GM23338 (cell line): ENCODE measurements at regions not wholly inside any gene's neighbourhood (a gene's known extent, or its start where the extent isn't known, plus 50 kb on each side); places are given as distances from the start of the nearest gene placed in this dataset.

Experiments used
- ATAC-seq: fragments of 200-7000 bp; cut with Tn5 transposase; 3 replicates; pipeline ENCODE4 v1.9.1; 2020
- DNase-seq: peaks from one replicate; pipeline ENCODE4 v3.0.0-alpha.2; 2015; ENCODE audit warnings: low spot score
- H2AFZ ChIP-seq: fragments of 200-600 bp; sonication (generic); 2 replicates; pipeline ENCODE4 v1.8.0; 2016; ENCODE audit warnings: antibody characterized with exemption, mild to moderate bottlenecking, moderate library complexity
- H3F3A ChIP-seq: fragments of 200-600 bp; sonication (generic); replicated peaks from 2 replicates; pipeline ENCODE4 v1.8.0; 2017; ENCODE audit warnings: antibody characterized with exemption, mixed run types, low read depth
- H3K27ac ChIP-seq: fragments of 200-600 bp; sonication (generic); 2 replicates; pipeline ENCODE4 v1.6.1; 2016; ENCODE audit warnings: low read depth
- H3K27me3 ChIP-seq: fragments of 200-600 bp; sonication (generic); 2 replicates; pipeline ENCODE4 v1.8.0; 2016; ENCODE audit warnings: mild to moderate bottlenecking, mixed run types, moderate library complexity; ENCODE audit not compliant: insufficient read depth
- H3K36me3 ChIP-seq: fragments of 200-600 bp; sonication (generic); 2 replicates; pipeline ENCODE4 v1.8.0; 2016; ENCODE audit warnings: mild to moderate bottlenecking; ENCODE audit not compliant: insufficient read depth
- H3K4me1 ChIP-seq: fragments of 200-600 bp; sonication (generic); 2 replicates; pipeline ENCODE4 v1.8.0; 2016; ENCODE audit warnings: mild to moderate bottlenecking, moderate library complexity; ENCODE audit not compliant: insufficient read depth
- H3K4me2 ChIP-seq: fragments of 200-600 bp; sonication (generic); 2 replicates; pipeline ENCODE4 v1.7.1; 2017; ENCODE audit warnings: mixed run types
- H3K4me3 ChIP-seq: fragments of 200-600 bp; sonication (generic); 2 replicates; pipeline ENCODE4 v1.6.1; 2016; ENCODE audit warnings: mixed run types
- H3K79me2 ChIP-seq: fragments of 200-600 bp; sonication (generic); replicated peaks from 2 replicates; pipeline ENCODE4 v1.8.0; 2017; ENCODE audit warnings: mild to moderate bottlenecking; ENCODE audit not compliant: insufficient read depth
- H3K9me2 ChIP-seq: fragments of 200-600 bp; sonication (generic); 2 replicates; pipeline ENCODE4 v1.8.0; 2017; ENCODE audit not compliant: insufficient read depth
- H4K20me1 ChIP-seq: fragments of 200-600 bp; sonication (generic); replicated peaks from 2 replicates; pipeline ENCODE4 v1.8.0; 2017; ENCODE audit warnings: mild to moderate bottlenecking; ENCODE audit not compliant: insufficient read depth
- H3K27ac Mint-ChIP-seq: 2 replicates; pipeline ENCODE4 v1.8.0; 2020; ENCODE audit warnings: inconsistent platforms, mild to moderate bottlenecking, moderate library complexity, mixed read lengths
- H3K27me3 Mint-ChIP-seq: 3 replicates; pipeline ENCODE4 v1.8.0; 2022; ENCODE audit warnings: low read depth, mild to moderate bottlenecking, moderate library complexity, mixed read lengths, inconsistent platforms; ENCODE audit not compliant: insufficient read depth, poor library complexity
- H3K36me3 Mint-ChIP-seq: 3 replicates; pipeline ENCODE4 v1.8.0; 2021; ENCODE audit warnings: low read depth, mild to moderate bottlenecking, inconsistent platforms, moderate library complexity, mixed read lengths
- H3K4me1 Mint-ChIP-seq: 3 replicates; pipeline ENCODE4 v1.8.0; 2020; ENCODE audit warnings: mild to moderate bottlenecking, inconsistent platforms, mixed read lengths
- H3K4me3 Mint-ChIP-seq: 3 replicates; pipeline ENCODE4 v1.8.0; 2021; ENCODE audit warnings: moderate library complexity, mild to moderate bottlenecking, inconsistent platforms, mixed read lengths
- H3K9me3 Mint-ChIP-seq: 3 replicates; pipeline ENCODE4 v1.8.0; 2020; ENCODE audit warnings: moderate library complexity, mild to moderate bottlenecking, inconsistent platforms, mixed read lengths
- CREB1 ChIP-seq: fragments of 250-450 bp; sonication (Bioruptor Pico); IDR thresholded peaks from 2 replicates; pipeline ENCODE4 v1.5.0; 2020; ENCODE audit warnings: low read depth, mild to moderate bottlenecking, moderate library complexity
- ETS1 ChIP-seq: IDR thresholded peaks from 2 replicates; pipeline ENCODE4 v1.6.1; 2016; ENCODE audit warnings: antibody characterized with exemption
- EZH2 ChIP-seq: fragments of 200-600 bp; sonication (generic); IDR thresholded peaks from one replicate; pipeline ENCODE4 v1.8.0; 2017; ENCODE audit warnings: antibody characterized with exemption, mild to moderate bottlenecking, low read depth; ENCODE audit not compliant: unreplicated experiment
- EZH2phosphoT487 ChIP-seq: fragments of 200-600 bp; sonication (generic); IDR thresholded peaks from one replicate; pipeline ENCODE4 v1.8.1; 2018; ENCODE audit warnings: antibody characterized with exemption; ENCODE audit not compliant: unreplicated experiment
- JUNB ChIP-seq: IDR thresholded peaks from one replicate; pipeline ENCODE4 v1.6.1; 2016; ENCODE audit warnings: antibody characterized with exemption; ENCODE audit not compliant: unreplicated experiment
- REST ChIP-seq: IDR thresholded peaks from one replicate; pipeline ENCODE4 v1.6.1; 2018; ENCODE audit warnings: antibody characterized with exemption; ENCODE audit not compliant: unreplicated experiment
- ZNF331 ChIP-seq: fragments of 250-450 bp; sonication (Bioruptor Pico); IDR thresholded peaks from 2 replicates; pipeline ENCODE4 v1.5.0; 2020; ENCODE audit warnings: low read depth, mild to moderate bottlenecking, moderate library complexity
- ZNF462 ChIP-seq: fragments of 250-450 bp; sonication (Bioruptor Pico); IDR thresholded peaks from 2 replicates; pipeline ENCODE4 v1.5.0; 2020; ENCODE audit warnings: mild to moderate bottlenecking, moderate library complexity

- TF ChIP-seq REST (no peak), JUNB (no peak), CREB1 (CRISPR knock-in tag) (no peak), ZNF331 (CRISPR knock-in tag) (no peak), ETS1 (no peak)
These were observed 818.5 kb downstream of the TBL1XR1 start (continued) for GRCh38 chr3:176378789-176379188.

- H3K36me3 ChIP-seq: no peaks in the 10 kb centered on the region
- ATAC-seq (no peak), DNase-seq (no peak)
- H3K27ac ChIP-seq: no peak overlapping the region
- H3K27ac Mint-ChIP-seq: no peak overlapping the region
- H3K9me2 ChIP-seq: no peaks in the 10 kb centered on the region
- H3K4me1 Mint-ChIP-seq: peaks cover 15% of the 10 kb centered on the region
- H2AFZ ChIP-seq: no peak overlapping the region
- peaks cover 10% of the 10 kb centered on the region; the same call in 1 of the 2 replicates for H3K4me1 ChIP-seq
- peaks cover 7% of the 10 kb centered on the region; the same call in 2 of the 3 replicates for H3K36me3 Mint-ChIP-seq
- H3K9me3 Mint-ChIP-seq: no peaks in the 10 kb centered on the region
- no peaks in the 10 kb centered on the region for H3K27me3 Mint-ChIP-seq
- no peaks in the 10 kb centered on the region; the same call in 1 of the 2 replicates for H4K20me1 ChIP-seq
- H3K79me2 ChIP-seq: no peaks in the 10 kb centered on the region
- H3K4me2 ChIP-seq: no peak overlapping the region
- no peak overlapping the region for H3K4me3 Mint-ChIP-seq
- H3F3A ChIP-seq: no peaks in the 10 kb centered on the region
- TF ChIP-seq CREB1 (CRISPR knock-in tag): no peak
- no peak for TF ChIP-seq ZNF462 (CRISPR knock-in tag)
- TF ChIP-seq REST: no peak
- TF ChIP-seq EZH2: no peak
- TF ChIP-seq EZH2phosphoT487: no peak
- no peak for TF ChIP-seq JUNB
- H3K4me3 ChIP-seq: no peak overlapping the region
- H3K27me3 ChIP-seq: no peaks in the 10 kb centered on the region
These were observed 820.8 kb downstream of the TBL1XR1 start for GRCh38 chr3:176376531-176376930.
